ENCODE measurements at regions not wholly inside any gene's neighbourhood (a gene's known extent, or its start where the extent isn't known, plus 50 kb on each side); places are given as distances from the start of the nearest gene placed in this dataset.
A peak's percentile ranks its signal among the peaks of the same experiment; 100 is the strongest.

DNA sequence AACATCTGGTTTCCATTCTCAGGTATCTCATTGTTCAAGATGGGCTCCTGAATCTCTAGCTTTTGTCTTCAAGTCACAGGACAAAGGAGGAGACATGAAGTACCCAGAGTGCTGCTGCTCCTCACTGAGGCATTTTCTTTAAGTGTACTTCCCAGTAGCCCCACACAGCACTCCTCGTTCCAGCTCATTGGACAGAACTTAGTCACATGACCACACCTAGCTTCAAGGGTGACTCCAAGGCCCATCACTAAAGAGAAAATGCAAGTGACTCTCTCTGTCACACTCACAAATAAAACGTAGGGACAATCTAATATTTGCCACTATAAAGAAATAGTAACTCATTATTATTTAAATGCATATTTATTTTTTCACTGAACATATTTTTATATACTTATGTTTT is 58.3 kb upstream of the NEUROD6 start:
- DNase-seq (ENCODE audit: low spot score) = no peak

GRCh38 chr7:31407178-31407676 is 66.7 kb upstream of the NEUROD6 start:
- no peak for DNase-seq (ENCODE audit: low spot score)

DNA sequence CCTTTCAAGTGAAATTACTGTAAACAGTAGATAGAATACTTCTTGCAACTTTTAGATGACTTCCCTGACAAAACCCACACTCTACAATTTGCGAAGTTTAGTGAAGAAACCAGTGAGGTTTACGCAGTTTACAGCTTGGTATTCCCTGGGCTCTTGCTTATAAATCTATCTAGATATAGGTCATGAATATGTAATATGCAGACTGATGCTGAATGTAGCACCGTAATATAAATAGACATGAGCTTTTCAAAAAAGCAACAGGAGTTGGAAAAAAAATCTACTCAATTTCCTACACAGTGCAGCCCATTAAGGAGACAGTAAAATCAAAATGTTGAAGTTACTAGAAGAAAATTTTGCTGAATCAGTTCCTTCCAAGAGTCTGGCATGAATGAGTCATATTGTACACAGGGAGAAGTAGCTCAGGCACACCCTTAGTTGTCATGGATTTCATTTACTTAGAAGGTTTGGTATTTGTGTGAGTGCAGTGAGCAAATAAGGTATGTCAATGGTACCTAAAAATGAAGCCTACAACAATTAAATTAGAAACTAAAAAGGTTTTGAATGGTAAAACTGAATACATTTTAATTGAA is 67.7 kb upstream of the NEUROD6 start:
- DNase-seq (ENCODE audit: low spot score) = no peak

DNA sequence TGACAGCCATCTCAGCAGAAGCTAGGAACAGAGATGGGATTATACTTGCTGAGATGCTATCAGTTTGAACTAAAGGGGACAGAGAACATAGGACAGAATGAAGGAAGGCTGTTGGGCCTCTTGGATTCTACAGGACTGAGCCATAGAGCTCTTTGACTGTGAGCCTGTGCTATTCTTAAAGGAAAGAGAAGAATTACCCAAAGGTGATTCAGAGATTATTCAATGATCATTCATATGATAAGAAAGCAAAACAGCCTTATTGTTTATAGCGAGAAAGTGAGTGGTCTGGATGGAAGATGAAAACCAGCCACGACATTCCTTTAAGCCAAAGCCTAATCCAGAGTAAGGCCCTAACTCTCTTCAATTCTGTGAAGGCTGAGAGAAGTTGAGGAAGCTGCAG is 69.7 kb upstream of the NEUROD6 start:
- no peak for DNase-seq (ENCODE audit: low spot score)

DNA sequence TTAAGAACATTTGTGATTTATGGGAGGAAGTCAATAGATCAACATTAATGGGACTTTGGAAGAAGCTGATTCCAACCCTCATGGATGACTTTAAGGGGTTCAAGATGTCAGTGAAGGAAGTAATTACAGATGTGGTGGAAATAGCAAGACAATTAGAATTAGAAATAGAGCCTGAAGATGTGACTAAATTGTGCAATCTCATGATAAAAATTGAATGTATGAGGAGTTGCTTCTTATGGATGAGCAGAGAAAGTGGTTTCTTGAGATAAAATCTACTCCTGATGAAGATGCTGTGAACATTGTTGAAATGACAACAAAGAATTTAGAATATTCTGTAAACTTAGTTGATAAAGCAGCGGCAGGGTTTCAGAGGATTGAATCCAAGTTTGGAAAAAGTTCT is 70.9 kb upstream of the NEUROD6 start:
- DNase-seq (ENCODE audit: low spot score) = no peak

GRCh38 chr7:31413766-31414165 is 73.2 kb upstream of the NEUROD6 start:
- DNase-seq (ENCODE audit: low spot score) = no peak

DNA sequence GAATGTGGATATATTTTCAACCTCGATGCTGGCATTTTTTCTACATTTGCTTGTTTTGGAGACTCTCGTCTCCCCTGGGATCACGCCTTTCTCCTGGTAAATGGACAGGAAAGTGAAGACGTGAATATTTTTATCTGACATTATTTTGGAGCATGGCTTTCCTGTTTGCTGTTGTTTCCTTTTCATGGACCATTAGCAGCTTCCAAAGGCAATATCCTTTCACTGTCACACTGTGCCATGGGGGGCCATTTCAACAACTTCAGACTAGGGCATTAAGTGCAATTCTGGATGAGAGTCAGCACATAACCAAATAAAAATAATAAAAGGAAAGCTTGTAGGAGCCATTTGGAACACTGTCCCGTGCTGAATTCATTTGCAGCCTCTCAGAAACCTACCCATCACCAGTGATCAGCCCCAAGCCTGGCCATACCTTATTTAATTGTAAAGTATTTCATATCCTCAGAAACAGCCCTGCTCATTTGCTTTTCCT is 75.9 kb upstream of the NEUROD6 start:
- no peak for DNase-seq (ENCODE audit: low spot score)

DNA sequence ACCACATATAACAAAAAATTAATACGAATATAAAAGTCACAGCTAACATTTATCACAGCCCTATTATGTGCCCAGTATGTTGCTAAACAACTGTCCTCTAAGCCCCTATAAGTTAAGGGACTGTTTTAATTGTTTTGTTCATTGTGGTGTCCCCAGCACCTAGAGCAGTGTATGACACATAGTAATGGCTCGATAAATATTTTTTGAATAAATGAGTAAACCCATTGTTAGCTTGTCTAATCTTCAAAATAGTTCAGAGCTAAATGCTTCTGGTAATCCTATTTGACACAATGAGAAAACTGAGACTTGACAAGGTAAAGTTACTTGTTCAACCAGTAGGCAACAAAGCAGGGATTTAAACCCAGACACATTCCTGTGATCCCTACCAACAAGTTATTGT is 78.4 kb upstream of the NEUROD6 start:
- DNase-seq (ENCODE audit: low spot score) = no peak

DNA sequence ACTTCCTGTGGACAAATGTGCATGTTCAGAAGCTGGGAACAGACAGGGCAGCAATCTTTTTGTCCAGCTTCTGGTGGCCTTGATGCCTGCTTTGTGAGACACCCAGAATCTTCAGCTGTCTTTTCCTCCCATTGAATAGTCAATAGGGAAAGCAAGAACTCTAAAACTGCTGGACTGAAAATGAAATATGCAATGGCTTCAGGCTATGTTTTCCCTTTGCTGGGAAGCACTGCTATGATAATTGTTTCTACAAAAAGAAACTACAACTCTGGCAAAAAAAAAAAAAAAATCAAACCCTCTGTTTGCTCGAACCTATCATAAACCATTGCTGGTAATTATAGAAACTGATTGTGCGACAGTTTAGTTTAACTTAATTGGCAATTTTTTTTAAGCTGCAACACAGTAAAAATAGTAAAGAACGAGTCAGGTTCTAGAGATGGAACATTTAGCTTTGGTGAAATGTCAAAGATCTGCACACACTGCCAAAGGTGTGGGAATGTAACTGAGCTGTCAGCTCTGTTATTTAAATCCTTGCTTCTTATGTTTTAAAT is 79.1 kb upstream of the NEUROD6 start:
- DNase-seq (ENCODE audit: low spot score) = no peak

- DNase-seq (ENCODE audit: low spot score) = no peak
These were observed 80.4 kb upstream of the NEUROD6 start for GRCh38 chr7:31420948-31421347.

DNA sequence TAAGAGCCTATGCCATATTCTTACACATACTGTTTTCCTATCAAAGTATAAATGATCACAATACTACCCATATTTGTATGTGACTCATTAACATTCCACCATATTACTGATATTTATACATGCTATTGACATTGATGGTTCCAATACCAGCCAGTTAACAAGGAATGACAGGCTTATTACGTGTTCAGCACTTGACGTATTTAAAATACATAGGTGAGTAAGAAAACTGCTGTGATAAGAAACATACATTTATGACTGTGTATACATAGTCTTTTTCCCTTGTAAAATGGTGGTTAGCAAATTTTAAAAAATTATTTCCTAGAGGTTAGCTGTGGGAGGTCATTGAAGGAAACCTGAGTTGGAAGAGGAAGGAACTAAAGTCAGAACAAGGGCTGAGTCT is 81.1 kb upstream of the NEUROD6 start:
- no peak for DNase-seq (ENCODE audit: low spot score)

DNA sequence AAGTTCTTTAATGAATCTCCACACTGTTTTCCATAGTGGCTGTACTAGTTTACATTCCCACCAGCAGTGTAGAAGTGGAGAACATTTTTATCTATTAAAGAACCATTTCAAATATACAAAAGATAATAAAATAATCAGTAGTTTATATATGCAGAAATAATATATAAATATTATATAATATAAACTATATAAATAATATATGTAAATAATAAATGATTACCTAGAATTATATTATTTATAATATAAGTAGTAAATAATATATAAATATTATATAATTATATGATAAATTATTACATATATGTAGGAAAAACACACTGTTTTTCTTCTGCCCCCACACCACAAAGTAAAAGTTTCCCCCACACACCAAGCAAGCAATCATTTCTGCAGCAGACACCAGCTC is 83.5 kb upstream of the NEUROD6 start:
- no peak for DNase-seq (ENCODE audit: low spot score)

- no peak for DNase-seq (ENCODE audit: low spot score)
These were observed 81.7 kb upstream of the ITPRID1 start for GRCh38 chr7:31432176-31432575.

DNA sequence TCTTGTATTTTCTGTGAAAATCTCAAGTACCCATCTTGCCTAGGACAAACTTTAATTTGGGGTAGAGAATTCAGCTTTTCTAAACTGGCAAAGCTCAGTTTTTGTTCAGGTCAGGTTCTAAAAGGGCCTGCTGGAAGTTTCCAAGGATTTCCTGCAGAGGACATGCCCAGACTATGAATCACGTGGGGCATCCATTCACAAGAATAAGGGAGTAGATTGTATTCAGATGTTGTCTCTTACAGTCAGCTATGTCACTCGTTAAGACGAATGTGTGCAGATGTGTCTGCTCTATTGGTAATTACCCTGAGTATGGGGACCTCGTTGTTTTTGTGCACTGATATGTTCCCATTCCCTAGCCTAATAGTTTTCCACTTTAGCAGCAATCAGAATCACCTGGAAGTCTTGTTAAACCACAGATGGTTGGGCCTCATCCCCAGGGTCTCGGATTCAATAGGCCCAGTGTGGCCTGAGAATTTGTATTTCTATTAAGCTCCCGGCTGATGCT is 81.0 kb upstream of the ITPRID1 start:
- no peak for DNase-seq (ENCODE audit: low spot score)

GRCh38 chr7:31437250-31437865 is 76.5 kb upstream of the ITPRID1 start:
- DNase-seq (ENCODE audit: low spot score) = no peak

DNA sequence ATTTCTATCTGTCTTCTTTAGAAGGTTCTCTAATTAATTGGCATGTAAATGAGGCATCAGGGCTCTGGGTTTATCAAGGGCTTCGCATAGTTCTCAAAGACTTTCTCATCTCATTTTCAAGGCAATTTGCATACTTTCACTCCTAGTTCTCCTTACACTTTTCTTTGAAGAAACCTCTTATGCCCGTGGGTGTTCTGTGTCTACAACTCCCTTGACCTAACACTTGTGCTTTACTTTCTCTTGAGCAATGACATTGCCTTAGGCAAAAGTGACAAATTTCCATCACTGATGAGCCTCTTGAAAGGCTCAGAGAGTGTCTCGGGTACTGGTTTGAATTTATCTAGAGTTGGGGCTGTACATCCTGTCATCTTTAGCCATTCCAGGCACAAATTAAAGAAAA is 74.7 kb upstream of the ITPRID1 start:
- DNase-seq (ENCODE audit: low spot score) = no peak

- no peak for DNase-seq (ENCODE audit: low spot score)
These were observed 73.4 kb upstream of the ITPRID1 start for GRCh38 chr7:31440511-31440910.

DNA sequence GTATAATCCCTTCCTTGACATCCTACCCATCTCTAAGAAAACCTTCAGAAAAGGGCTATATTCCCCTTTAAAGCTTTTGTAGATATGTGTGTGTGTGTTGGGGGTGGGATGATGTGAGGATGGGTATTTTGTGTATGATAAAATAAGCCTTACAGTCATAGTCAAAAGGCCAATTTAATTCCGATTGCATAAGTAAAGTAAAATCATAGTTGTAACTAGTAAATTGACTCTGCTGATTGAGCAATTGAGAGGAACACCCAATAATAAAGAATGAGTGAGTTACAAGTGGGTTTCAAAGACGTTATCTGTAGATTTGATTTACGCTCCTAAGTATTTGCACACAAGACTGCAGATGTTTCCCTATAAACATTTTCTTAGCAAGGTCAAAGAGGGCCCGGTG is 71.3 kb upstream of the ITPRID1 start:
- no peak for DNase-seq (ENCODE audit: low spot score)

- peak; percentile 43 for DNase-seq (ENCODE audit: low spot score)
These were observed 70.4 kb upstream of the ITPRID1 start for GRCh38 chr7:31443457-31443856.

- DNase-seq (ENCODE audit: low spot score) = no peak
These were observed 69.7 kb upstream of the ITPRID1 start for GRCh38 chr7:31444196-31444595.

GRCh38 chr7:31445686-31446355 is 68.1 kb upstream of the ITPRID1 start:
- DNase-seq (ENCODE audit: low spot score) = no peak

- DNase-seq (ENCODE audit: low spot score) = no peak
These were observed 65.2 kb upstream of the ITPRID1 start for GRCh38 chr7:31448649-31449048.

- no peak for DNase-seq (ENCODE audit: low spot score)
These were observed 58.0 kb upstream of the ITPRID1 start for GRCh38 chr7:31455844-31456243.
